ENCODE measurements at regions not wholly inside any gene's neighbourhood (a gene's known extent, or its start where the extent isn't known, plus 50 kb on each side); places are given as distances from the start of the nearest gene placed in this dataset.

DNA sequence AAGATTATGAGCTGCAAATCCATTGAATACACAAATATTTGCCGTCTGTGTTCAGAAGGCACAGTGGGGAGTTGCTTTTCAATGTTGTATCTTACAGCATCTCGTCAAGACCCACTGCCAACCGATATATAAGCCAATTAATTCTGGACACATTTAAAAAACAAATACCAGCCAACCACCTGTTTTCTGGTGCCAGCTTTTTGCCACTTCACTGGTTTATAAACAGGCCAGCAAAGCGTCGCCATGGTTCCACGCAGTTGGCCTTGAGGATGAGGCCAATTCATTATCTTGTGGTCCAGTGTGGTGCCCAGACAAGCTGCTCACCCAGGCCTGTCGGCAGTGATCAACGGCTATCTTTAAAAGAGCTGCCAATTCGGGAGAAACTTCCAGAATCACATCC, 321.0 kb downstream of the TCERG1L start:
- intact Hi-C loops (cut with micrococcal nuclease): no loop called here
- Mint-ChIP-seq H3K27ac (no peak overlapping the region), H3K9me3 (no peaks in the 10 kb centered on the region), H3K27me3 (no peaks in the 10 kb centered on the region), H3K36me3 (ENCODE audit: low read depth) (no peaks in the 10 kb centered on the region), H3K4me1 (ENCODE audit: low read depth) (no peaks in the 10 kb centered on the region), H3K4me3 (no peak overlapping the region)

DNA sequence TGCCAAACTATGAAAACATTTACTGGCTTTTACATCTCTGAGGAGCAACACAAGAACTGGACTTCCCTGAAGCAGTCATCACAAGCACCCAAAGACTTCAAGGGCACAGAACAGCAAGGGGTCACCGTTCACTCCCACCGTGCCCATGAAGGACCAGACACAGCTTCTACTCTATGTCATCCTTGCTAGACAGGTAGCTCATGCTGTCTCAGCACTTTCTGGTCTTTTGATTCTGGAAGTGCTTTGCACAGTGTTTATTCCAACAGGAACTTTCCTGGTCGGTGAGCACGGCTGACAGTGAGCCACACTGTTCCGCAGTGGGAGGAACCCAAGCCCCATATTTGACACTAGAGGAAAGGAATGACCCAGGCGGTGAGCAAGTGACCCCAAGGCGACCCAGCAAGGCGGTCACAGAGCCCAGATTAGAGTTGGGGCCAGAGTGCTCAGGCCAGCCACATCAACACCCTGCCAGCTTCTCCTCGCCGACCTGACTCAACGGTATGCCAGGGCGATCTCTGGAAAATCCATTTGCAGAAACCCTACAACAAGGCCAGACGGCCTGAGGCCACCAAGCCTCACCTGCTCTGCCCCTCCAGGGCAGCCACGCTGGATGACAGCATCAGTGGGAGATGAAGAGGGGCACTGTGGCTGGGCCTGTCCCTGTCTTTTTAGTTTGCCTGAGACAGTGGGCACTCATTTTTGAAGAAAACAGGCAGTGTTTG, 318.6 kb downstream of the TCERG1L start:
- H3K27me3 Mint-ChIP-seq: no peaks in the 10 kb centered on the region
- no peaks in the 10 kb centered on the region for H3K9me3 Mint-ChIP-seq
- no peaks in the 10 kb centered on the region for H3K36me3 Mint-ChIP-seq (ENCODE audit: low read depth)
- no peaks in the 10 kb centered on the region for H3K4me1 Mint-ChIP-seq (ENCODE audit: low read depth)
- intact Hi-C loops (cut with micrococcal nuclease): no loop called here
- no peak overlapping the region for H3K4me3 Mint-ChIP-seq
- H3K27ac Mint-ChIP-seq: no peak overlapping the region

GRCh38 chr10:130993612-130994011, 317.9 kb downstream of the TCERG1L start:
- no peak overlapping the region for H3K4me3 Mint-ChIP-seq
- no peaks in the 10 kb centered on the region for H3K27me3 Mint-ChIP-seq
- no peaks in the 10 kb centered on the region for H3K4me1 Mint-ChIP-seq (ENCODE audit: low read depth)
- no peaks in the 10 kb centered on the region for H3K9me3 Mint-ChIP-seq
- H3K27ac Mint-ChIP-seq: no peak overlapping the region
- H3K36me3 Mint-ChIP-seq (ENCODE audit: low read depth): no peaks in the 10 kb centered on the region
- intact Hi-C loops (cut with micrococcal nuclease): no loop called here

DNA sequence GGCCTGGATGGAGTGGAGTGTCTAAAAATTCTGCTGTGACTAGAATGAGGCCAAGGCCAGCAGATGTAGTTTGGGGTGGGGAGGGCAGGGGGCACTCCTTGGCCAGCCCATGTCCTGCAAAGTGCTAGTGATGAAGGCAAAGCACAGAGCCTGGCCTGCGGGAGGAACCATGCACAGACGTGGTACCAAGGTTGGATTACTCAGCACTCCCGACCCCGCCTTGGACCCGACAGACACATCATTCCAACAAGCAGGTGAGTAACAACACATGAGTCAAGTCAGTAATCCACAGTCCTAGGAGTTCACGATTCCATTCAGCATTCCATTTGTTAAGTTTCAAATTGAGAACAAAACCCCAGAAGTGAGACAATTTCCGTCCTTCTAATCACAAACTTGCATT, 317.3 kb downstream of the TCERG1L start:
- H3K4me1 Mint-ChIP-seq (ENCODE audit: low read depth): no peaks in the 10 kb centered on the region
- intact Hi-C loops (cut with micrococcal nuclease): no loop called here
- H3K27me3 Mint-ChIP-seq: no peaks in the 10 kb centered on the region
- H3K27ac Mint-ChIP-seq: no peak overlapping the region
- no peaks in the 10 kb centered on the region for H3K9me3 Mint-ChIP-seq
- no peak overlapping the region for H3K4me3 Mint-ChIP-seq
- H3K36me3 Mint-ChIP-seq (ENCODE audit: low read depth): no peaks in the 10 kb centered on the region

DNA sequence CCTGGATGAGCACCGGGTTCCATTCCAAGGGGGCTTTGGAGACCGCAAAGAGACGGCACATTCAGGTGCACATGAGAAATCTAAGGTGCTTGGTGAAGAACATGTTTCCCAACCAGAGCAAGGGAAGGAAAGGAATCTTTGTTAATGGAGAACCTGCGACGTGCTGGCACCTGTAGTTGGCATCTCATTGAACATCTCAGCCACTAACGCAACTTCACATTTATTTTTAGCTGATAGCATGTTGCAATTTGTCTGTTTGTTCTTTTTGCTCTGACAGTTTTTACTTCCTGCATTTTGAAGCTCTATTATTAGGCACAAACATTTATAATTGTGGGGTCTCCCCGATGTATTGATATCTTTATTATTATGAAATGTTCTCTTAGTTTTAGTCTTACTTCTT, 316.7 kb downstream of the TCERG1L start:
- H3K4me1 Mint-ChIP-seq (ENCODE audit: low read depth): no peaks in the 10 kb centered on the region
- no peaks in the 10 kb centered on the region for H3K27me3 Mint-ChIP-seq
- no peaks in the 10 kb centered on the region for H3K36me3 Mint-ChIP-seq (ENCODE audit: low read depth)
- intact Hi-C loops (cut with micrococcal nuclease): no loop called here
- no peaks in the 10 kb centered on the region for H3K9me3 Mint-ChIP-seq
- H3K4me3 Mint-ChIP-seq: no peak overlapping the region
- H3K27ac Mint-ChIP-seq: no peak overlapping the region

DNA sequence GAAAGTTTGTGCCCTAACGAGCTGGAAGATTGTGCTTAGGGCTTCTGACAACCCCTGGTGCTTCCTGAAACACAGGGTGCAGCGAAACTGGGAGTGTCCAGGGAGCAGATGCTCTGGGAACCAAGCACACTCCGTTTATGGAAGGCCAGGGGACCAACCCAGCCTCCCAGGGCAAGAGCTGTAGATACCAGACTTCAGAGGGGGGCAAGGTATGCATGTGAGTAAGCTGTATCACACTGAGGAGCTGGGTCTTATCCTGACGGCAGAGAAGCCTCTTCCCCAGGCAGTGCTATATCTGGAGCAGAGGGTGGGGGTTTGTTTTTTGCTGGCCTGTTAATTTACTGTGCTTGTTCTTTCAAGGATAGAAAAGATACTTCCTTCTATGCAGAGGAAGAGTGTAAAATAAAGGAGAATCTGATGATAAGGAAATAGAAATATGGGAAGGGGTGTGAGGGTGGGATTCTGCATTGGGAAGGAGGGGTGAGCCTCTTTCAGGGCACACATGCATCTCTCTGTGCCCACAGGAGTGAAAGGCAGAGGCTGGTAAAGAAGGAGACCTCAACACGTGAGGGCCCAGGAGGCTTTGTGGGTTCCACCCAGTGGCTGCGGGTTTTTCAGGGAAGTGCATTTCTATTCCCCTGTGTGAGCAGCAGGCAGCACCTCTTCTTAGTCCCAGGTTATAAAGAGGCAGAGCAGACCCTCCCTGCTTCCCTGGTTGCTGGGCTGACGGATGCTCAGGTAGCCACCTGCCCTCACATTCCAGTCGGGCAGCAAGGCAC, 314.1 kb downstream of the TCERG1L start:
- Mint-ChIP-seq H3K4me1 (ENCODE audit: low read depth) (no peaks in the 10 kb centered on the region), H3K9me3 (no peaks in the 10 kb centered on the region), H3K36me3 (ENCODE audit: low read depth) (no peaks in the 10 kb centered on the region), H3K27me3 (no peaks in the 10 kb centered on the region), H3K27ac (no peak overlapping the region), H3K4me3 (no peak overlapping the region)
- intact Hi-C loops (cut with micrococcal nuclease): no loop called here

GRCh38 chr10:130998046-130998435, 313.5 kb downstream of the TCERG1L start:
- intact Hi-C loops (cut with micrococcal nuclease): no loop called here
- Mint-ChIP-seq H3K4me1 (ENCODE audit: low read depth) (no peaks in the 10 kb centered on the region), H3K36me3 (ENCODE audit: low read depth) (no peaks in the 10 kb centered on the region), H3K4me3 (no peak overlapping the region), H3K9me3 (no peaks in the 10 kb centered on the region), H3K27ac (no peak overlapping the region), H3K27me3 (no peaks in the 10 kb centered on the region)

- intact Hi-C loops (cut with micrococcal nuclease): no loop called here
- H3K9me3 Mint-ChIP-seq: no peaks in the 10 kb centered on the region
- no peak overlapping the region for H3K27ac Mint-ChIP-seq
- H3K4me1 Mint-ChIP-seq (ENCODE audit: low read depth): no peaks in the 10 kb centered on the region
- no peaks in the 10 kb centered on the region for H3K36me3 Mint-ChIP-seq (ENCODE audit: low read depth)
- no peak overlapping the region for H3K4me3 Mint-ChIP-seq
- H3K27me3 Mint-ChIP-seq: no peaks in the 10 kb centered on the region
Measured at GRCh38 chr10:130998642-130999041, 312.9 kb downstream of the TCERG1L start.

DNA sequence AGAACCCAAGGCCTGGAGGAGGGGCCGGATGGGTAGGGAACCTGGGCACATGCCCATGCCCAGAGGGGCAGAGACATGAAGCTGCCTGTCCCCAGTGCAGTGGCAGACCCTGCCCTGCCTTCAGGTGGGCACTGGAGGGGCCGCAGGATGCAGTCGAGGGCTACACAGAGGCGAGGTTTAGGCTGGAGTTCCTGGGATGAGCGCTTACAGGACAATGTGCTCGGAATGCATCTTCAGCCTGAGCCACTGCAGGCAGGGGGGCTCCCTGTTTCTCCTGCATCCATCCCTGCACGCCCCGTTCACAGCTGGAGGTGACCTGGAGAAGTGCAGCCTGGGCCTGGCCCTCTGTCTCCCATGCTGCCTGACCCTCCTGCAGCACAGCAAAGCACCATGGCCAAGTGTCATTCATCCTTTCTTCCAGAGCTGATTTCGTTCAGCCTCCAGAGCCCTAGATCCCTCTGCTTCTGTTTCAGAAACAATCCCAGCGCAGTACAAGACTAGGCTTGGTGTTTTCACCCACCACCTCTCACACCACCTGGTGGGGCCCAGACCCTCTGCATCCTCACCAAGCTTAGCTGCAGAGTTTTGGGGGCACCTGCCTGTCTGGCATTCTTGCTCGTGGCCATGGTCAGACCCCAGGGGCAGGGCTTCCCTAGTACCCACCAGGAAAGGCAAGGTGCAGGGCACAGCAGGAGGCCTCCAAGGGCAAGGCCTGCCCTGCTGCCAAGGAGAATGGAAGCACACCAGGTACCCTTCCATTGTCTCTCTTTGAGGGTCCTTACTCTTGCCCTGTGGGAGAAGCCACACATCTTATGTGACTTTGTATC, 311.9 kb downstream of the TCERG1L start:
- intact Hi-C loops (cut with micrococcal nuclease): no loop called here
- Mint-ChIP-seq H3K27ac (no peak overlapping the region), H3K36me3 (ENCODE audit: low read depth) (no peaks in the 10 kb centered on the region), H3K9me3 (no peaks in the 10 kb centered on the region), H3K4me3 (no peak overlapping the region), H3K4me1 (ENCODE audit: low read depth) (no peaks in the 10 kb centered on the region), H3K27me3 (no peaks in the 10 kb centered on the region)

DNA sequence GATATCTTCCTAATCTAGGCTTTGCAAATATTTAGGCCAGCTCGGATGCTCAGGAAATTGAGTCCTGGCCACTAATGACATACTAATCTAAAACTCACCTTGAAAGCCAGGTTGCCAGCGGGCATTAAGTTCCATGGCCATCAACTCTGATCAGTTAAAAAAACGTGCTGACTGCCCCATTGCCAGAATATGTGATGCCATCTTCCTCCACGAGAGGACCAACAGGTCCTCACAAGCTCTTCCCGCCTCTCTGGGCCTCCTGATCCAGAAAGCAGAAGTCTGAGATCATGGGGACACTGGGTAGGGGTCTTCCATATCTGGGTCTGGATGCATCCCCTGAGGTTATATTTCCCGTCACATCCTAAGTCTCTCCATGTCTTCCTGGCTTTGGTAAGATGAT, 311.3 kb downstream of the TCERG1L start:
- H3K4me3 Mint-ChIP-seq: no peak overlapping the region
- no peak overlapping the region for H3K27ac Mint-ChIP-seq
- no peaks in the 10 kb centered on the region for H3K4me1 Mint-ChIP-seq (ENCODE audit: low read depth)
- H3K27me3 Mint-ChIP-seq: no peaks in the 10 kb centered on the region
- no peaks in the 10 kb centered on the region for H3K36me3 Mint-ChIP-seq (ENCODE audit: low read depth)
- intact Hi-C loops (cut with micrococcal nuclease): no loop called here
- H3K9me3 Mint-ChIP-seq: no peaks in the 10 kb centered on the region

GRCh38 chr10:131000743-131001142, 310.8 kb downstream of the TCERG1L start:
- no peaks in the 10 kb centered on the region for H3K36me3 Mint-ChIP-seq (ENCODE audit: low read depth)
- H3K27me3 Mint-ChIP-seq: no peaks in the 10 kb centered on the region
- H3K4me3 Mint-ChIP-seq: no peak overlapping the region
- H3K4me1 Mint-ChIP-seq (ENCODE audit: low read depth): no peaks in the 10 kb centered on the region
- no peak overlapping the region for H3K27ac Mint-ChIP-seq
- intact Hi-C loops (cut with micrococcal nuclease): no loop called here
- H3K9me3 Mint-ChIP-seq: no peaks in the 10 kb centered on the region

DNA sequence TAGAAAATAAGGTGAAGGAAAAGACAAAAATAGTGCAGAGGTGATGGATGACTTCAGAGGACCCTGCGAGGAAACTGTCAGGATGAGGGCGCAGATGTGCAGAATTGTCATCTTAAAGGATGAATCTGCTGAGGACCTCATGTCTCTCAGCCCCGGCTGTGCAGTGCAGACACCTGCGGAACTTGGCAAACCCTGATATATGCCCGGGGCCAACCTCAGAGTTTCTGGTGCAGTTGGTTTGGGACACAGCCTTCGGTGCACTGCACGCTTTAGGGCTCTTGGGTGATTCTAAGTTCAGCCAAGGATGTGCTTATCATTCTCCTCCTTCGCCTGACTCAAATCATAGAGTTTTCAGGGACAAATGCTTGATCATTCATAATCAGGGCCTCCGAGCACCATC, 310.1 kb downstream of the TCERG1L start:
- Mint-ChIP-seq H3K27me3 (no peaks in the 10 kb centered on the region), H3K36me3 (ENCODE audit: low read depth) (no peaks in the 10 kb centered on the region), H3K4me3 (no peak overlapping the region), H3K27ac (no peak overlapping the region), H3K4me1 (ENCODE audit: low read depth) (no peaks in the 10 kb centered on the region), H3K9me3 (no peaks in the 10 kb centered on the region)
- intact Hi-C loops (cut with micrococcal nuclease): no loop called here

GRCh38 chr10:131002031-131002861, 309.3 kb downstream of the TCERG1L start:
- no peaks in the 10 kb centered on the region for H3K4me1 Mint-ChIP-seq (ENCODE audit: low read depth)
- H3K27me3 Mint-ChIP-seq: no peaks in the 10 kb centered on the region
- no peak overlapping the region for H3K27ac Mint-ChIP-seq
- intact Hi-C loops (cut with micrococcal nuclease): no loop called here
- no peak overlapping the region for H3K4me3 Mint-ChIP-seq
- H3K9me3 Mint-ChIP-seq: no peaks in the 10 kb centered on the region
- no peaks in the 10 kb centered on the region for H3K36me3 Mint-ChIP-seq (ENCODE audit: low read depth)

Measured in dendritic cell treated with granulocyte-macrophage colony-stimulating factor and Interleukin-4, amounts not matched to agents 40 ng/mL and 50 ng/mL, for 4 days (primary cell).